ENCODE measurements at regions not wholly inside any gene's neighbourhood (a gene's known extent, or its start where the extent isn't known, plus 50 kb on each side); places are given as distances from the start of the nearest gene placed in this dataset.
A peak's percentile ranks its signal among the peaks of the same experiment; 100 is the strongest.

DNA sequence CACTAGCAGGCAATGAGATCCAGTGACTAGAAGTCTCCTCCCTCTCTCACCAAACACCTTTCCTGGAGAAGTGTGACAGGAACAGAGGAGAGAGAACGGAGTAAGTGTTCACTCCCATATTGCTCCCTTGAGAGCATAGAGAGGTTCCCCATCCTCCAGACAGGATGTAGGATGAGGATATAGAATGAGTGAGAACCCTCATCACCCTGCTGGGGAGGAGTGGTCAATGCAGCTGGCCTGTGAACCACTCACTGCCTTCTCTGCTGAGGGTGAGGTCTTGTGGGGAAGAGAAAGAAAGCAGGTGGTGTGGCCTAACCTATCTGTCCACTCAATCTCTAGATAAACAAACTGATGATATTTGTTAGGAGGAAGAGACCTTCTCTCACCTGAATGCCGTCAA lies 386.6 kb downstream of the PCDH20 start:
- peak; percentile 27 for DNase-seq (ENCODE audit: low spot score)

DNA sequence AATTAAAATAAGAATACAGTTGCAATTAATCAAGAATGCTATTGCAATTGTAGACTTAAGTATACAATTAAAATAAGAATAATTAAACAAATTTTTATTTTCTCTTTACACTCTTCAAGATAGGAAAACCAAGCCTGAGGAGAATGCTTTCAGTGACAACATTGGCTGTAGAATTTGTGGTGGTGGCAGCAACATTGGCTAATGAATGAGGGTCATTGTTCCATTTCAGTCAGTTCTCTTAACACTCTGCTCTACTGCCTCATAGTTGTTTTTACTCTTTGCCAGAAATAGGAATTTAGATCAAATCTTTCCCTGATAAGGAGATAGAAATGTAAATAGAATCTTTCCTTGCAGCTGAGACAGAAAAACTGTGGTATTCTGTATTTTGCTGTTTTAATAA lies 391.6 kb downstream of the PCDH20 start:
- no peak for DNase-seq (ENCODE audit: low spot score)

DNA sequence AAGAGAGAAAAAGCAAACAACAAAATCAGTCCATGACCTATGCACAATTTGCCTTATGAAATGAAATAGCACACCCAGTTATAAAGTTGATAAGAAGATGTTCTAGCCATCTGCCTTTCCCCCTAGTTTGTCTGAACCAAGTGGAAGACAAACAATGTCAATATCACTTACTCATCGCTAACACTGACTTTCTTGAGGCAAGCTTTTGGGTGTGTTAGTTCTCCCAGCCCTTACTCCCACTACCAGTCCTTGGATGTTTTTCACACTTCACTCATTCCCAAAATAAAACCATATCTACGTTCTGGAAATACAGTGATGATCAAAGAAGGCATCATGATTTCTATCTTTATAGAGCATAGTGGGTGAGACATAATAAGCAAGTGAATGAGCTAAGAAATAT lies 393.8 kb downstream of the PCDH20 start:
- no peak for DNase-seq (ENCODE audit: low spot score)

DNA sequence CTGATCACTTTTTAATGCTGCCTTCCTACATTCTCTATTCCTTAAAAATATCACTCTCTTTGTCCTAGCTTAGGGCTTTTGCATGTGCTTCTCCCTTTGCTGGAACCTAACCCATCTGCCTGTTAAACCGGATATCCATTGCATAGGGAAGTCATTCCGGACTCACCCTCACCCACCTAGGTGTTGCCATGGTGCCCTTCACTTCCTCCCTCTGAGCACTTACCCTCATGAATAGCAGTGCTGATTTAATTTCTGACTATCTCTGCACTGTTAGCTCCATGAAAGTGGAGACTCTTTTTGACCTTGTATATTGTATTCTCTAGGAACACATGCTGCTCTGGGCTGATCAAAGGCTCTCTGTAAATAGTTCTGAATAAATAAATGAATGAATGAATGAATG lies 401.9 kb downstream of the PCDH20 start:
- DNase-seq (ENCODE audit: low spot score) = no peak

- no peak for DNase-seq (ENCODE audit: low spot score)
Observed at GRCh38 chr13:61010358-61010757, 405.3 kb downstream of the PCDH20 start.

DNA sequence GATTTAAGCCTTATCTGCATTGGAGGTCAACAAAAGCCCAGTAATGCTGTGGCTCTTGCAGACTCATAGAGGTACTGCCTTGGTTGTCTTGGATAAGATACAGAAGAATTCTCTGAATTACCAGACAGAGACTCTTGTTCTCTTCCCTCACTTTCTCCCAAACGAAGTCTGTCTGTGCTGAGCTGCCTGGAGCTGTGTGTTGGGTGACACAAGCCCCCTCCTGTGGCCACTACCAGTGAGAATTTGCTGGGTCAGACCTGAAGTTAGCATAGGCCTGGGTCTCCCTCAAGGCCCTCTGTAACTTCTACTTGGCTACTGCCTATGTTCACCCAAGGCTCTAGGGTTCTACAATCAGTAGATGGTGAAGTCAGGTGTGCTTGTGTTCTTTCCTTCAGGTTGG lies 413.0 kb downstream of the PCDH20 start:
- no peak for DNase-seq (ENCODE audit: low spot score)

DNA sequence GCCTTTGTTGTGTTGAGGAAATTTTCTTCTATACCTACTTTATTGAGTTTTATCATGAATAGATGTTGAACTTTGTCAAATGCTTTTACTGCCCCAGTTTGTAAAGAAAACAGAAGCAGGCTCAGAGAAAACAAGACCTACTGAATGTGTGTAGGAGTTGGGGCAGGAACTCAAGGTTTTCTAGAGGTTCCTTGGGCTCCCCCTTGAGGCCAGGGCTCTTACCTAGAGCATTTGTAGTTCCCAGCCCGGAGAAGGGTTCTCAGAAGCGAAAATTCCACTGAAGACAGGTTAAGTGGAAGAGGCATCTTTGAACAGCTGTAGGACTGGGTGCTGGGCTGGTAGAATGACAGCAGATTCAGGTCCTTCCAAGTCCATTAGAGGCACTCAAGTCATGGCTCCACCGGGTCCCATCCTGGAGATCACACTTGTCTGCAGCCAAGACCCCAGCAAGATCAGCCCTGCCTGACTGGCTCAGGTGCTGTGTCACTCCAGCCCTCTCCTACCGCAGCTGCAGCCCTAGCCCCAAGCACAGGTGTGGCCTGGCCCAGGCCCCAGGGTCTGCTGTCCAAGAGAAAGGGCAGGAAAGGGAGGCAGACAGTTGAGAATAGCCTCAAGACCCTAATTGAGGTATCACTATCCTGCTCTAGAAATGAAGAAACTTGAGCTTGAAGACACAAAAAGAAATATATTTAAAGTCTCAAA lies 425.5 kb downstream of the PCDH20 start:
- peak; percentile 55 for DNase-seq (ENCODE audit: low spot score)

GRCh38 chr13:60986301-60986700 lies 429.3 kb downstream of the PCDH20 start:
- no peak for DNase-seq (ENCODE audit: low spot score)

- DNase-seq (ENCODE audit: low spot score) = no peak
Observed at GRCh38 chr13:60981407-60981806, 434.2 kb downstream of the PCDH20 start.

GRCh38 chr13:60976367-60976766 lies 439.3 kb downstream of the PCDH20 start:
- DNase-seq (ENCODE audit: low spot score) = no peak

DNA sequence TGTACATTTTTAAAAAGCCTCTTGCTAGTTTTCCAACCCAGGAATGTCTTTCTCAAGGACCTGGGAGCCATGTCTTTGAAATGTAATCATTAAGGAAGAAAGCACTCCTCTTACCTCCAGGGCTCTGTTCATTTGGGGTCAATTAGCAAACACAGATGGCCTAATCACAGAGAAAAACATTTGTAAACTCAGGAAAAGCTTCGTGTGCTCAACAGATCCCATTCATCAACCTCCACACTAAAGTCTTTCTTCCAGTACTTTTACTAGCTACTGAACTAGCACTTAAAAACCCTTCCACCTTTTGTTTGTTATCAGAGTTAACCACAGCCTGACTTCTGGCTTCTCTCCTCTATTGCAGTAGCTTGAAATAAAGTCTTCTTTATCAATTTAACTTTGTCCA lies 441.4 kb downstream of the PCDH20 start:
- no peak for DNase-seq (ENCODE audit: low spot score)

DNA sequence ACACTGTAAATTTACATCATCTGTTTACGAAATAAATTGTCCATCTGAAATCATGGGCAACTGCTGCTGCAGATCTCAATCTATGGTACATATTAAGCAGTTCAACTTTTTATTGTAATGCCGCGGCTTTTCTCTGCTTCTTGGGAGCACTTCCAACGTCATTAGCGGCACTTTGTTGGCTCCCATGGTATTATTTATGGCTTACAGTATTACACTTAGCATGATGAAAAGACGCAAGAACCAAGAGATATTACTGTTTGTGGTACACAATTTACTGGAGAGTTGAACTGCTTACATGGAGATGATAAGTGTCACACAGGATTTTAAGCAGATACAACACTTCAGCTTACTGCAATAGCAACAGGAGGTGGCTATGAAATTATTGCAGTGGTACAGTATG lies 442.1 kb downstream of the PCDH20 start:
- DNase-seq (ENCODE audit: low spot score) = no peak

- DNase-seq (ENCODE audit: low spot score) = no peak
Observed at GRCh38 chr13:60970736-60971135, 444.9 kb downstream of the PCDH20 start.

- no peak for DNase-seq (ENCODE audit: low spot score)
Observed at GRCh38 chr13:60969656-60970055, 446.0 kb downstream of the PCDH20 start.

DNA sequence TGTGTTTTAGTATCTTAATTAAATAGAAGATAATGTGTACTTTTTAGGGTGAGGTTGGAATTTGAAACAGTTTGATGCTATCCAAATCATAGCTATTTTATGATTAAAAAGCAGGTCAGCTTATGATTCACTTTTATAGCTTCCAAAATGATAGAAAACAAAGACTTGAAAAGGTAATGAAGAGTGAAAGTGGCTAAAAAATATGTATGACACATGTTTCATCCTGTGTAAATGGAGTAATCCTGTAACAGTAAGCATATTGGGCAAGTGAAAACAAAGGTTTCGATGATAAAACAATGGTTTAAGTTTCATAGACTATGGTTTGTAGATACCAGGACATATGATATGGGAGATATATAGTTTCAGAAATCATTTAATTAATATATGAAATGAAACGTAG lies 456.2 kb downstream of the PCDH20 start:
- DNase-seq (ENCODE audit: low spot score) = no peak

DNA sequence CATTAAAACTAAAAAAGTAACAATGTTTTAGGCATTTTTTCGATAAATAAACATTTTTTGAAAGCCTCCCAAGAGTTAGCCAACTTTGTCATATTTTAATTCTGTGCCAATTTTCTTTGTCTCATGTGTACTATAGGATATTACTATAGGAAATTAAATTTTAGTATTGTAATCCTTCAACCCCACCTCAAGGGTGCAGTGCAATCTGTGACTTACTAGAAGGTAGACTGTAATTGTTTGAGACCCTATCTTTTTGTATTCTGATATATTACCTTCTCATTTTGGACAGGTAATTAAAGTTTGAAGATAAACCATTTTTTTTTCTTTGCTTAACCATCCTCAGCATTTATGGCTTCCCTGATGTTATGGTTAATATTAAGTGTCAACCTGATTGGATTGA lies 457.8 kb downstream of the PCDH20 start:
- no peak for DNase-seq (ENCODE audit: low spot score)

DNA sequence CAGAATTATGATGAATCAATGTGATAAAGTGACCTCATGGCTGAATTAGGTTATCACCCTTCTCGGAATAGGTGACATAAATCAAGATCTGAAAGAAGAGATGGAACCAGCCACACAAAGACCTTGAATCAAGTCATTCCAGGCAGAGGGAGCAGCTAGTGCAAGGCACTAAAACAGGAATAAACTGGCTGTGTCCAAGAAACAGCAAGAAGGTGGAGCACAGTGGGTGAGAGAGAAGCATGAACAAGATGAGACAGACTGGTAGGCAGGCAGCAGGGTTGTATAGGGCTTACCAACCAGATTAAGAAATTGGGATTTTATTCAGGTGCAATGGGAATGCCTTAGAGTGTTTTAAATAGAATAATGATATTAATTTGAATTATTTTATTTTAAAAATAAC lies 470.3 kb downstream of the PCDH20 start:
- no peak for DNase-seq (ENCODE audit: low spot score)

GRCh38 chr13:60944863-60945262 lies 470.8 kb downstream of the PCDH20 start:
- no peak for DNase-seq (ENCODE audit: low spot score)

DNA sequence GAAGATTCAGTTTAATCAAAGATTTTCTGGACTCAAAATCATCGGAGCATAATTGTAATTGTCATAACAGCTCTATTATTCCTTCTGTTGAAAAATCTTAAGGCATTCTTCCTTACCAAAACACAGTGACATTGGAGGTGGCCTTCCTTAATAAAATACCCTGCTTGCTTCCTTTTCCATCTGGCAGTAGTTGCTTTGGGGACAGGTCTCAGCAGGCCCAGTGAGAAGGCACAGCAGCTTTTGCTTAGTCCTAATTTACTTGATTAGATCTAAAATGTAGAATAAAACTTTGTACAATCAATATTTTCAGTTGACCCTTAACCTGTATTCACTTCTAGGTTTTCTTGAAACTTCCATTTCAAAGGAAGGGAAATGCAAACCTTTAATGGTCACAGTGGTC lies 471.6 kb downstream of the PCDH20 start:
- DNase-seq (ENCODE audit: low spot score) = no peak

GRCh38 chr13:60936281-60936680 lies 479.4 kb downstream of the PCDH20 start:
- DNase-seq (ENCODE audit: low spot score) = no peak

GRCh38 chr13:60933638-60934037 lies 482.0 kb downstream of the PCDH20 start:
- no peak for DNase-seq (ENCODE audit: low spot score)

- no peak for DNase-seq (ENCODE audit: low spot score)
Observed at GRCh38 chr13:60931858-60932546, 483.6 kb downstream of the PCDH20 start.

- DNase-seq (ENCODE audit: low spot score) = no peak
Observed at GRCh38 chr13:60925686-60926085, 490.0 kb downstream of the PCDH20 start.

DNA sequence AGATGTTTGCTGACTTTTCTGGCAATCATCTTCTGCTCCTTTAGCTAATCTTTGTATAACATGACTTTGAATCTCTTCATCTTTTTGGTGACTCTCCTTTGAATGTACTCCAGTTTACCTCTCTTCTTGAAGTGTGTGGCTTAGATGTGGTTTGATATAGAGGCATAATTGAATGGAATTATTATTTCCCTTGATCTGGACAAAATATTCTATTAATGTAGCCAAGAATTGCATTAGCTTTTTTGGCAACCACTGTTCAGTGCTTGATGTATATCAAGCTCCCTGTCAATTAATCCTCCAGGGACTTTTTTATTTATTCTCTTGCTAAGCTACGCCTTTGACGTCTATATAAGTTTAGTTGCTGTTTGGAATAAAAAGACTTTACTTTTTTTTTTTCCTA lies 490.8 kb downstream of the PCDH20 start:
- no peak for DNase-seq (ENCODE audit: low spot score)
